IPS DF 4.7 (cell line): ENCODE measurements at regions not wholly inside any gene's neighbourhood (a gene's known extent, or its start where the extent isn't known, plus 50 kb on each side); places are given as distances from the start of the nearest gene placed in this dataset.
A peak's percentile ranks its signal among the peaks of the same experiment; 100 is the strongest.
"Not testable (repeated sequence)": the region's sequence is repeated elsewhere in the genome, so short reads cannot be mapped to it uniquely, and the experiment has no call there.

Experiments
- DNase-seq: peaks from one replicate; pipeline ENCODE4 v3.0.0-alpha.2; 2013; ENCODE audit warnings: low spot score; ENCODE audit errors: extremely low read depth

DNA sequence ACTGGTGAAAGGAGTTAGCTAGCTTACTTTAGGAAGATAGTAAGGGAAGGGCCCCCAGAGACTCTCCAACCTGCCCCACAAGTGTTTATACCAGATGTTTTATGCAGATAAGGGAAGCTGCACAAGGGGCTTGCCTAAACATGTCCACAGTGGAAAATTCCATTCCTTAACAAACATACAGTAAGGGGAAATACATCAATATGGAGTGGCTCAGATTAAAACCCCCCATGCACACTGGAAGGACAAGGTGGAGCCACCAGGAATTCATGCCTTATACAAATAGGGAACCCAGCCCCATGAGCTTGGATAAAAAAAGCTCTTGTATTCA is 106.3 kb upstream of the GPBP1 start:
- no peak for DNase-seq

DNA sequence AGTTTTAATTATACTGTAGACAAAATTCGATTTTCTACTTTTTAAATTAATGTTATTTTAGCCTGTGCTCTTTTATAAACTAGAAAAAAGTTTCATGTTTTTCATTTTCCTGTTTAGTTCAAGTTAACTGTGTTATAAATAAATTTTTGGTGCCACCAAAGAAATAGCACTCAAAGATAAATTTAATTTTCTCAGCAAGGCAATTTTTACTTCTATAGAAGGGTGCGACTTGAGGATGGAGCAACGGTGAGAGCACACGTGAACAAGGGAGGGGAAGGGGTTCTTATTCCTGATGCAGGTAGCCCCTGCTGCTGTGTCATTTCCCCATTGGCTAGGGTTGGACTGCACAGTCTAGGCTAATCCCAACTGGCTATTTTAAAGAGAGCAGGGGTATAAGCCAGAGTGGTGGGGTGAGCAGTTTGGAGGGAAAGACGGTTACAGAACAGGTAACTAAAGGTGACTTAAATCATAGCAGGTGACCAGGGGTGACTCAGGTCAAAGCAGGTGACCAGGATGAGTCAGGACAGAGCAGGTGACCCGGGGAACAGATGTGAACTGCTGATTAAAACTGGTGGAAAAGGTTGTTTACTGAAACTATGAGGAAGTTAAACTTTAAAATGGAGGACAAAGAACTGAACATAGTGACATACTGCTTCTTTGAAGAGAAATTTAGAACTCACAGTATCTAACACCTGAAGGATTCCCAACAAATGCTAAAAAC is 104.6 kb upstream of the GPBP1 start:
- DNase-seq: no peak

DNA sequence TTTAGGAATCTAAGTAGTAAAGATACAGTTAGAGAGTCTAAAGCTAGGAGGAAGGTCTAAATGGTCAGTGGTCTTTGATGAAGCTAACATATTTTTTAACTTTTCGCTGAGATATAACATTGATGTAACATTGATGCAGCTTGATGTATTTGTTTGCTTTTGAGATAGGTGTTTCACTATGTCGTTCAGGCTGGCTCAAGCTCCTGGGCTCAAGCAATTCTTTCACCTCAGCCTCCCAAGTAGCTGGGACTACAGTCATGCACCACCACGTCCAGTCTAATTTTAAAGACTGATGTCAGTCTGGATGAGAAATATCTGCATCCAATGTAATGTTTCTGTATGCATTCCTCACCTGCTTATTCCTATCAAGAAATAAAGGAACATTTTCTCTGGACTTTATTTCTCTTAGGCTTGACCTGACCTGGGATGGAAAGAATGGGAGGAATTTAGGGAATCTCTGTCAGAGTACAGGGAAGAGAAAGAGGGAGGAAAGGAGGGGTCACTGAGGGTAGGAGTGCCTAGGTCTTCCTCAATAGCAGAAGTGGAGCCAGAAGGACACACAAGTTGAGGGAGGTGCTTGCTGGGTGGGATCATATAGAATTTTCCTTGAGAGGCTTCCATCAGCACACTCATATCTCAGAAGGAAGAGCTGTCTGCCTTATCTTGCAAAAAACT is 101.5 kb upstream of the GPBP1 start:
- DNase-seq: peak; percentile 41

DNA sequence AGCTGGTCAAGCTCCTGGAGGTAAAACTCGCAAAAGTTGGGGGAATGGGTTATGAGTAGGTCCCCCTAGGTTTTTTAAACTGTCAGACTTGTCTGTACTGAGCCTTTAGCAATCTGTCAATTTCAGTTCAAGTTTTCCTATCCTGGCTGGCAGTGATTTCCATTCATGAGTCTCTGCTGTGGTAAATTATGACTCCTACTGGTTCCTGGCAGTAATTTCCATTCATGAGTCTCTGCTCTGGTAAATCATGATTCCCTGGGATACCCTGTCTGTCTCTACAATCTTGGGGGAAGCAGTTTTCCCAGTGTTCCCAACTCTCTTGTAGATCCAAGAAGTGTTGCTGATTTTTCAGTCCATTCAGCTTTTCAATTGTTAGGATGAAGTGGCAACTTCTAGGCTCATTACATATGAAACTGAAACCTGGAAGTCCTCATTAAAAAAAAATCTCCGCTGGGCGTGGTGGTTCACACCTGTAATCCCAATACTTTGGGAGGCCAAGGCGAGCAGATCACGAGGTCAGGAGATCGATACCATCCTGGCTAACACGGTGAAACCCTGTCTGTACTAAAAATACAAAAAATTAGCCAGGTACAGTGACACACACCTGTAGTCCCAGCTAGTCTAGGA is 91.3 kb upstream of the GPBP1 start:
- no peak for DNase-seq

DNA sequence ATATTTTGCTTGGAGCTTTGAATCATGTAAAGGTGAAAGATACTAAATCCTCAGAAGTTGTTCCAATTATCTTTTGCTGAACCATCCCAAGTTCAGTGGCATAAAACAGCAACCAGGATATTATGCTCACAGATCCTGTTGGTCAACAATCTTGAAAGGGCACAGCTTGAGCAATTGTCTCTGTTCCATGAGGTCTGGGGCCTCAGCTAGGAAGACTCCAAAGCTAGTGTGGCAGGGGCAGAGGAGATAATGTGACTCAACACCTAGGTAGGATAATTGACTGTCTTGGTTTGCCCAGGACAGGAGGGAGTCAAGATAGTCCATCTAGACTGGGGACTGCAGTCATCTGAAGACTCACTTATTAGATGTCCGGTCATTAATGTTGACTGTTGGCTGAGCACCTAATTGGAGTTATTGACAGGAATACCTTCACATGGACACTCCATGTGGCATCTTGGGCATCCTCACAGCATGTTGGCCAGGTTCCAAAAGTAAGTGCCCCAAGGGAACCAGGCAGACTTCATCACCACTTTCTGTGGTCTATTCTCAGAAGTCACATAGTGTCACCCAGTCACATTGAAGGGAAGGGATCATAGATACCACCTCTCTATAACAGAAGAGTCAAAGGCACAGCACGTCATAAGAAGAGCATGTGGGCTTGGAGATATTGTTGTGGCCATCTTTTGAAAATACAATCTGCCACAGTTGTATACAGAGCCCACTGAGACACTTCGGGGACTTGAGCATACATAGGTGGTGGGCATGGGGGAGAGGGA is 88.4 kb upstream of the GPBP1 start:
- no peak for DNase-seq

DNA sequence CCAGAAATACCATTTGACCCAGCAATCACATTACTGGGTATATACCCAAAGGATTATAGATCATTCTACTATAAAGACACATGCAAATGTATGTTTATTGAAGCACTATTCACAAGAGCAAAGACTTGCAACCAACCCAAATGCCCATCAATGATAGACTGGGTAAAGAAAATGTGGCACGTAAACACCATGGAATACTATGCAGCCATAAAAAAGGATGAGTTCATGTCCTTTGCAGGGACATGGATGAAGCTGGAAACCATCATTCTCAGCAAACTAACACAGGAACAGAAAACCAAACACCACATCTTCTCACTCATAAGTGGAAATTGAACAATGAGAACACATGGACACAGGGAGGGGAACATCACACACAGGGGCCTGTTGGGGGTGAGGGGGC is 85.9 kb upstream of the GPBP1 start:
- DNase-seq: not testable (repeated sequence)

DNA sequence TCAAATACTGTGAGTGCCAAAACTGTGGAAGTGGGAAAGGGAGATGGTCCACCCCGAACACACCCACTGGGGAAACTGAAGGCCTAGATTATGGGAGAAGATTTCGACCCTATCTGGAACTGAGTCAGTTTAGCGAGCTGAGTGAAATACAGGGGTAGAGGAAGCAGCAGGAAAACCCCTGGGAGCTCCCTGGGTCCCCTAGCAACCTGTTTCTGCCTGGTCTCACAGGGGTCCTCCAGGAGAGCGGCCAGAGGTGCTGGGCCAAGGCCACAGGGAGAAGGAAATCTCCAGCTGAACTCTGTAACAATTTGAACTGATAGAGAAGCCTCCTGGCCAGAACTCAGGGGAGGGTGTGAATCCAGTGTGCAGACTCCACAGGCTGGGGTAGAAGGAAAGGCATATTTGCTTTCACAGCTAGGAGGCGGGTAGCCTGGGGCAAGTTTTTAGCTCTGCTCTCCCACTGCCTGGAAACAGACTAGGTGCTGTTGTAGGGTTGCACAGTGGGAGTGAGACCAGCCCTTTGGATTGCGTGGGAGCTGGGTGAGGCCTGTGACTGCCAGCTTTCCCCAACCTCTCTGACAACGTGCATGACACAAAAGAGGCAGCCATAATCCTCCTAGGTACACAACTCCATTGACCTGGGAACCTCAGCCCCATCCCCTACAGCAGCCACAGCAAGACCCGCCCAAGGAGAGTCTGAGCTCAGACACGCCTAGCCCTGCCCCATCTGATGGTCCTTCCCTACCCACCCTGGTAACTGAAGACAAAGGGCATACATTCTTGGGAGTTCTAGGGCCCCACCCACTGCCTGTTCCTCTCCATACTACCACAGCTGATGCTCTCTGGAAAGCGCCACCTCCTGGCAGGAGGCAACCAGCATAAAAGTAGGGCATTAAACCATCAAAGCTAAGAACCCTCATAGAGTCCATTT is 78.8 kb upstream of the GPBP1 start:
- DNase-seq: no peak

DNA sequence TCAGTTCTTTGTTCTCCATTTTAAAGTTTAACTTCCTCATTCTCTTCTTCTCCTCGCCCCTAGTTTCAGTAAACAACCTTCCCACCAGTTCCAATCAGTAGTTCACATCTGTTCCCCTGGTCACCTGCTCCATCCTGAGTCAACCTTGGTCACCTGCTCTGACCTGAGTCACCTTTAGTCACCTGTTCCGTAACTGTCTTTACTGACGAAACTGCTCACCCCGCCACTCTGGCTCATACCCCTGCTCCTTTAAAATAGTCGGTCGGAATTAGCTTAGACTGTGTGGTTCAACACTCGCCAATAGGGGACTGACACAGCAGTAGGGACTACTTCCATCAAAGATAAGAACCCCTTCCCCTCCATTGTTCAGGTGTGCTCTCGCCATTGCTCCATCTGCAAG is 76.3 kb upstream of the GPBP1 start:
- DNase-seq: no peak

DNA sequence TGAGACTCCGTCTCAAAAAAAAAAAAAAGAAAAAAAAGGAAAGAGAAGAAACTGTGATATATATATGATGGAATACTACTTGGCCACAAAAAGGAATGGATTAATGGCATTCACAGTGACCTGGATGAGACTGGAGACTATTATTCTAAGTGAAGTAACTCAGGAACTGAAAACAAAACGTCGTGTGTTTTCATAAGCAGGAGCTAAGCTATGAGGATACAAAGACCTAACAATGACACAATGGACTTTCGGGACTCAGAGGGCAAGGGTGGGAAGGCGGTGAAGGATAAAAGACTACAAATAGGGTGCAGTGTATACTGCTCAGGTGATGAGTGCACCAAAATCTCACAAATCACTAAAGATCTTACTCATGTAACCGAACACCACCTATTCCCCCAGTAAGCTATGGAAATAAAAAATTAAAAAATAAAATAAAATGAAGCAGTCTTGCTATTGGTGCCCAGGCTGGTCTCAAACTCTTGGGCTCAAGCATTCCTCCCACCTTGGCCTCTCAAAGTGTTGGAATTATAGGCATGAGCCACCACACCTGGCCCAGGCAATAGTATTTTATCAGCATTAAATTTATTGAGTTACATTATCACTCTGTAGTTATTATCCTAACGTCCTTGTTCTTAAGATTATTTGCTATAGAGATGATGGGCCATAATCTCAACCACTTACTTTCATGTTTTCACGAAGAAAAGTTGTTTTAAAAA is 71.5 kb upstream of the GPBP1 start:
- no peak for DNase-seq

DNA sequence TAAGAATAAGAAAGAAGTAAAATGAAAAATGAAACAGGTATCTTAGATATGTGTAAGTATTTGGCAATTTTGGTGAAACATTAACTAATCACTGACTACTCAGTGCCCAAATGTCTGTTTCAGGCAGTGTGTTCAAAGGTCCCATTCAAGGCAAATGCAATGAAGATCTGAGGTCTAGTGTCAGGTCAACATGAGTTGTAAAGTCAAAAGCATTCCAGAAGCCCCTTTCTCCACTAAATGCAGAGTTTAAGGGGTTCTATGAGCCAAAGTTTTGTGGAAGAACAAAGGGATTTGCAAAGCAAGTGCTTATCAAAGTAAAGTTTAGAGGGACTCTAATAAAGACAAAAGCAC is 71.0 kb upstream of the GPBP1 start:
- DNase-seq: no peak

DNA sequence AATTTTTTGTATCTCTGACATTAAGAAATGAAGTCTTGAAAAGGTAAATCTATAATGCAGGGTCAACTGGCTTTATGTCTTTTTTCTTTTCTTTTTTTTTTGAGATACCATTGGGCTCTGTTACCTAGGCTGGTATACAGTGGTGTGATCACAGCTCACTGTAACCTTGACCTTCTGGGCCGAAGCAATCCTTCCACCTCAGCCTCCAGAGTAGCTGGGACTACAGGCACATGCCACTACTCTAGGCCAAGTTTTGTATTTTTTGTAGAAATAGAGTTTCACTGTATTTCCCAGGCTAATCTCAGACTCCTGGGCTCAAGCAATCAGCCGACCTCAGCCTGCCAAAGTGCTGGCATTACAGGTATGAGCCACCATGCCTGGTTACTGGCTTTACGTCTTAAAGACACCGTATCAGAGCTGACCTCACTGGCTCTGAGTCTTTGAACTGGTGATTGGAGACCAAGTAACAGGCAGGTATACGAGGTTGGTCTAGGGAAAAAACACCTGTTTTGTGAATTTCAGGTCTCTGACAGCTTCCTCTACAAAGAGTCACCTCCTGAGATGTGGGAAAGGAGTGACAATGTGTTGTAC is 70.4 kb upstream of the GPBP1 start:
- no peak for DNase-seq

DNA sequence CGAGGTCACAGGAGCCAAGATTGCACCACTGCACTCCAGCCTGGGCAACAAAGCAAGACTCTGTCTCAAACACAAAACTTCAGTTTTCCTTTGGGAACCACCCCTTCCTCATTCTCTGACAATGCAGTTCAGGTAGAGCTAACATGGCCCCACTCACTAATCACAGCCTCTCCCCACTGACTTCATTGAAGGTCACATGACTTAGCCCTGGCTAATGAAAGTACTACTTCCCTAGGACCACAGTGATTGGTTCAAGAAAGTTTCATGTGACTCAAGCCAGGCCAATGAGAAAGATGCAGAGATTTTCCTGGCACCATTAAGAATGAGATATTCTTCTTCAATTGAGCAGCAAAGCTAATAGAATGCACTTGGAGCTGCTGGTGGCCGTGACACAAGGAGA is 67.2 kb upstream of the GPBP1 start:
- no peak for DNase-seq

DNA sequence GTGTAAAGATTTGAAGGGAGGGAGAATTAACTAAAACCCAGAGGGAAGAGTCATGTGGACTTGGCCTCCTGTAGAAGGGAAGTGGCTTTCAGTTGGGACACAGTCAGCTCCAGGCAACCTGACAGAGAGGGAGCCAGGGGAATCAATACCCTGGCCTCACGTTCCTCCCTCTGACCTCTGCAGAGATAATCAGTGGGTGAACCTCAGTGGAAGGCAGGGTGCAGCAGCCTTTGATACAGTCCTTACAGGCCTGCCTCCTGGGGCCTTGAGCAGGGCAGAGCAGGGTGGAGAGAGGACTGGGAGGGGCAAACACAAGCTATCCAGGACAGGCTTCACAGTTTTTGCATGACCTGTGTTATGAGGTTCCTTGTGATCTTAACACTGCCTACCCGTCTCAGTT is 61.9 kb upstream of the GPBP1 start:
- DNase-seq: no peak

DNA sequence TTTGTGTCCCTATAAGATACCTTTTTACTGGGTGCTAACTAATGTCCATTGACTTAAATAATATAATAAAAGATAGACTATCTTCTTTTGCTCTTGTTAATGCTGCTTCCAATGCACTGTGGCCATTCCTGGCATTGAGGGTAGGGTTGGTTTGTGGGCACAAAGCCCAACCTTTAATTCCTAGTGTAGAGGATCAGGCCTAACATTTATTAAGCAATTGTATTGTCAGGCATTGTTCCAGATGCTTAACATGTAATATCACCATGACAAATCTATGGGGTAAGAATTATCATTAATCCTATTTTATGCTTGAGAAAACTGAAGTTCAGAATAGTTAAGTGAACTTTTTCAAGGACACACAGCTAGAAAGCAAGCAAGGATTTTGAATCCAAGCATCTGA is 60.4 kb upstream of the GPBP1 start:
- no peak for DNase-seq

DNA sequence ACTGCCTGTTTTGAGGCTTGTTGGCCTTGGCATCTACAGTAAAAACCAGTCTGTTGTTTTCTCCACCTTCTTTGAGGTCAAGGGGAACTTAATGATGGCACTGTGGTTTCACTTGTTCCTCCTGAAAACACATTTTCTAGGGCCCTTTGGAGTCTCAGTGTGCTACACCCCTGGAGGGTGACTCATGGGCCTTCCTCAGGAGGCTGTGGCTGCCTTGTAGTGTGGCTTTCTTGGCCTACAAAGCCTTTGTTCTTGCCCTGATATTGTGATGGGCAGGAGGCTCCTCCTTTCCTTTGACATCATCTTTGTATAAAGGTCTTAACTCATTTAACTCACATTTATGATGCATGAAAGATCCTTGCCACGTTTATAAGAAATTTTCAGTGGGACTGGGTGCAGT is 56.3 kb upstream of the GPBP1 start:
- no peak for DNase-seq

DNA sequence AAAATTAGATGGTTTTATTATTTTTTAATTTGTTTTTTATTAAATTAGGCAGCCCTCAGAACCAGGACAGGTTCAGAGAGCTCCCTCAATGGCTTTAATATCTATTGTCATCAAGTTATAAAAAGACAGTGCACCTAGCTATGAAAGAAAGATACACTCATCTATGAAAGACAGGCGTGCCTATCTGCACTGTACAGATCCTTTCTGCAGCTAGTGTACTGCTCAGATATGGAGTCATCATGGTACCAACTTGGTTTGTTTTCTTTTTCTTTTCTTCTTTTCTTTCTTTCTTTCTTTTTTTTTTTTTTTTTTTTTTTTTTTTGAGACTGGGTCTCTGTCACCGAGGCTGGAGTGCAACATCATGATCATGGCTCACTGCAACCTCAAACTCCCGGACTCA is 54.8 kb upstream of the GPBP1 start:
- no peak for DNase-seq

DNA sequence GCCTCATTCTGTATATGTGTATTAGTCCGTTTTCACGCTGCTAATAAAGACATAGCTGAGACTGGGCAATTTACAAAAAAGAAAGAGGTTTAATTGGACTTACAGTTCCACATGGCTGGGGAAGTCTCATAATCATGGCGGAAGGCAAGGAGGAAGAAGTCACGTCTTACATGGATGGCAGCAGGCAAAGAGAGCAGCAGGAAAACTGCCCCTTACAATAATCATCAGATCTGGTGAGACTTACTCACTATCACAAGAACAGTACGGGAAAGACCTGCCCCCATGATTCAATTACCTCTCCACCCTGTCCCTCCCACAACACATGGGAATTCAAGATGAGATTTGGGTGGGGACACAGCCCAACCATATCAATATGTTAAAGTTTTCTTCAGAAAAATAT is 49.8 kb upstream of the GPBP1 start:
- no peak for DNase-seq
